HCT116 (cell line): ENCODE measurements at regions not wholly inside any gene's neighbourhood (a gene's known extent, or its start where the extent isn't known, plus 50 kb on each side); places are given as distances from the start of the nearest gene placed in this dataset.

Source experiments
- ATAC-seq: fragments of 200-7000 bp; cut with Tn5 transposase; 2 replicates; pipeline ENCODE4 v1.9.1; 2020; ENCODE audit warnings: mild to moderate bottlenecking, moderate library complexity
- BruUV-seq: library from RNA; stranded (reverse); fragments of 400-500 nt; replicated peaks from 2 replicates; lab custom pipeline; 2021; lab: Mats Ljungman, UMichigan
- CTCF ChIA-PET: fragments of 300-600 bp; sonication (Branson Sonifier 250); formaldehyde crosslinking; loops from one replicate; lab custom pipeline; 2021; ENCODE audit warnings: antibody characterized with exemption; lab: Charles Lee
- POLR2A ChIA-PET: fragments of 300-600, 350-600 bp; sonication (Branson Sonifier 250); formaldehyde crosslinking; loops from one replicate; lab custom pipeline; 2021; ENCODE audit warnings: antibody characterized with exemption; lab: Charles Lee
- RAD21 ChIA-PET, 2 experiments: fragments of 300-600 bp; sonication (Branson Sonifier 250); formaldehyde crosslinking; loops; one replicate each; lab custom pipeline; 2023; ENCODE audit warnings: low total read pairs in 2 of 2; ENCODE audit not compliant: uncharacterized antibody in 2 of 2, unreplicated experiment in 2 of 2, low non-redundant PET in 1 of 2; lab: Charles Lee
- DNase-seq: peaks from one replicate; pipeline ENCODE4 v3.0.0-alpha.2; 2010; ENCODE audit warnings: low read depth, low spot score
- H2AFZ ChIP-seq: fragments of 200-600 bp; shearing (Covaris generic), sonication (generic); 2 replicates; pipeline ENCODE4 v1.6.1; 2017; ENCODE audit warnings: low read depth, mixed run types, mixed read lengths, antibody characterized with exemption, low read length; ENCODE audit not compliant: poor library complexity, severe bottlenecking
- H3K27ac ChIP-seq: 2 replicates; pipeline ENCODE4 v1.5.1; 2012; ENCODE audit warnings: low read depth, low read length
- H3K27me3 ChIP-seq: fragments of 200-600 bp; sonication (generic); 2 replicates; pipeline ENCODE4 v1.6.1; 2016; ENCODE audit warnings: mixed run types, low read length, mixed read lengths; ENCODE audit not compliant: insufficient read depth
- H3K36me3 ChIP-seq, 2 experiments: fragments of 200-500 bp in 1 of 2; fragments of 200-600 bp in 1 of 2; sonication (Bioruptor generic) in 1 of 2; sonication (generic) in 1 of 2; 2 replicates each; pipeline versions ENCODE4 v1.5.1 to v1.6.1; 2014 to 2016; ENCODE audit warnings: low read length in 2 of 2, inconsistent platforms in 1 of 2, mixed read lengths in 1 of 2, mixed run types in 1 of 2; ENCODE audit not compliant: insufficient read depth in 2 of 2, control insufficient read depth in 1 of 2
- H3K4me1 ChIP-seq, 2 experiments: fragments of 200-600 bp in 1 of 2; sonication (generic) in 1 of 2; 2 replicates each; pipeline versions ENCODE4 v1.5.1 to v1.6.1; 2012 to 2017; ENCODE audit warnings: low read length in 2 of 2, inconsistent platforms in 1 of 2, mild to moderate bottlenecking in 1 of 2, mixed read lengths in 1 of 2, mixed run types in 1 of 2, moderate library complexity in 1 of 2; ENCODE audit not compliant: insufficient read depth in 2 of 2, control insufficient read depth in 1 of 2
- H3K4me2 ChIP-seq: fragments of 200-600 bp; sonication (generic); 2 replicates; pipeline ENCODE4 v1.6.1; 2017; ENCODE audit warnings: mixed run types, low read length, mixed read lengths
- H3K4me3 ChIP-seq, 2 experiments: fragments of 200-600 bp in 1 of 2; sonication (generic) in 1 of 2; replicated peaks in 1 of 2; 2 replicates each; pipeline ENCODE4 v1.5.1; 2011 to 2016; ENCODE audit warnings: low read length in 2 of 2, control low read depth in 1 of 2, low read depth in 1 of 2, mild to moderate bottlenecking in 1 of 2, mixed read lengths in 1 of 2, mixed run types in 1 of 2
- H3K79me2 ChIP-seq: fragments of 200-600 bp; sonication (generic); 2 replicates; pipeline ENCODE4 v1.6.1; 2017; ENCODE audit warnings: mild to moderate bottlenecking, mixed run types, low read length, moderate library complexity, mixed read lengths; ENCODE audit not compliant: insufficient read depth
- H3K9ac ChIP-seq: fragments of 200-600 bp; sonication (generic); 2 replicates; pipeline ENCODE4 v1.6.1; 2016; ENCODE audit warnings: low read length, mixed read lengths
- H3K9me2 ChIP-seq: fragments of 200-600 bp; sonication (generic), shearing (Covaris generic); 2 replicates; pipeline ENCODE4 v1.6.1; 2017; ENCODE audit warnings: mixed run types, mild to moderate bottlenecking, moderate library complexity; ENCODE audit not compliant: insufficient read depth
- H3K9me3 ChIP-seq, 2 experiments: fragments of 200-500 bp in 1 of 2; fragments of 200-600 bp in 1 of 2; sonication (Bioruptor generic) in 1 of 2; sonication (generic) in 1 of 2; 2 replicates each; pipeline ENCODE4 v1.6.1; 2014 to 2017; ENCODE audit warnings: low read length in 2 of 2, mixed read lengths in 2 of 2, inconsistent platforms in 1 of 2, low read depth in 1 of 2, mild to moderate bottlenecking in 1 of 2, mixed run types in 1 of 2, moderate library complexity in 1 of 2; ENCODE audit not compliant: control insufficient read depth in 1 of 2, insufficient read depth in 1 of 2
- H4K20me1 ChIP-seq: fragments of 200-600 bp; sonication (generic), shearing (Covaris generic); 2 replicates; pipeline ENCODE4 v1.6.1; 2017; ENCODE audit warnings: mixed run types, mild to moderate bottlenecking, moderate library complexity; ENCODE audit not compliant: insufficient read depth
- ATF3 ChIP-seq: IDR thresholded peaks from 2 replicates; pipeline ENCODE4 v1.6.1; 2012
- CBX3 ChIP-seq: IDR thresholded peaks from 2 replicates; pipeline ENCODE4 v1.6.1; 2012; ENCODE audit warnings: low read depth
- CEBPB ChIP-seq: IDR thresholded peaks from 2 replicates; pipeline ENCODE4 v1.6.1; 2012; ENCODE audit warnings: low read depth
- EGR1 ChIP-seq: IDR thresholded peaks from 2 replicates; pipeline ENCODE4 v1.6.1; 2012; ENCODE audit warnings: low read depth
- ELF1 ChIP-seq: IDR thresholded peaks from 2 replicates; pipeline ENCODE4 v1.6.1; 2012; ENCODE audit warnings: low read depth, borderline replicate concordance
- EZH2 ChIP-seq: fragments of 200-600 bp; sonication (generic); IDR thresholded peaks from 2 replicates; pipeline ENCODE4 v1.6.1; 2017; ENCODE audit warnings: antibody characterized with exemption, mixed run types
- EZH2phosphoT487 ChIP-seq: fragments of 200-600 bp; IDR thresholded peaks from 2 replicates; pipeline ENCODE4 v1.6.1; 2018; ENCODE audit warnings: antibody characterized with exemption, borderline replicate concordance
- FOSL1 ChIP-seq: IDR thresholded peaks from 2 replicates; pipeline ENCODE4 v1.6.1; 2012; ENCODE audit warnings: low read depth
- MAX ChIP-seq: IDR thresholded peaks from 2 replicates; pipeline ENCODE4 v1.6.1; 2012
- POLR2AphosphoS5 ChIP-seq: IDR thresholded peaks from 2 replicates; pipeline ENCODE4 v1.6.1; 2011; ENCODE audit warnings: mild to moderate bottlenecking, low read depth, low read length, moderate library complexity
- RAD21 ChIP-seq: IDR thresholded peaks from 2 replicates; pipeline ENCODE4 v1.6.1; 2012; ENCODE audit warnings: low read depth, mild to moderate bottlenecking
- REST ChIP-seq: IDR thresholded peaks from 2 replicates; pipeline ENCODE4 v1.6.1; 2012; ENCODE audit warnings: low read depth
- SIN3A ChIP-seq: IDR thresholded peaks from 2 replicates; pipeline ENCODE4 v1.6.1; 2012; ENCODE audit warnings: low read depth
- SRF ChIP-seq: IDR thresholded peaks from 2 replicates; pipeline ENCODE4 v1.6.1; 2012; ENCODE audit warnings: low read depth
- TCF7L2 ChIP-seq: IDR thresholded peaks from 2 replicates; pipeline ENCODE4 v1.7.0; 2011; ENCODE audit warnings: borderline replicate concordance, inconsistent platforms; ENCODE audit not compliant: insufficient read depth, insufficient read length; ENCODE audit errors: extremely low read depth
- YY1 ChIP-seq: IDR thresholded peaks from 2 replicates; pipeline ENCODE4 v1.6.1; 2011; ENCODE audit warnings: low read length, low read depth, moderate library complexity, mild to moderate bottlenecking; ENCODE audit not compliant: insufficient replicate concordance; ENCODE audit errors: extremely low read depth
- ZNF274 ChIP-seq: fragments of 200-500 bp; sonication (Bioruptor generic); IDR thresholded peaks from 2 replicates; pipeline ENCODE4 v1.6.1; 2014; ENCODE audit warnings: mild to moderate bottlenecking, low read depth, low read length, inconsistent platforms
- intact Hi-C: fragments of 100-400 bp; cut with micrococcal nuclease; formaldehyde crosslinking; loops from 2 replicates; pipeline ENCODE4 v1.10.0; 2022
- TF ChIP-seq, protein P1 (sequence below): IDR thresholded peaks from 2 replicates; pipeline ENCODE4 v1.6.1; 2011; ENCODE audit warnings: mild to moderate bottlenecking, low read length, moderate library complexity; ENCODE audit not compliant: insufficient replicate concordance; ENCODE audit errors: extremely low read depth
- TF ChIP-seq, protein P2 (sequence below), 3 experiments: fragments of 200-600 bp in 1 of 3; sonication (generic) in 1 of 3; IDR thresholded peaks in 2 of 3; conservative IDR thresholded peaks in 1 of 3; 2 replicates each; pipeline ENCODE4 v1.5.1; 2012 to 2017; ENCODE audit warnings: low read depth in 2 of 3, low read length in 2 of 3, antibody characterized with exemption in 1 of 3, borderline replicate concordance in 1 of 3, control low read depth in 1 of 3, mild to moderate bottlenecking in 1 of 3, mixed read lengths in 1 of 3, mixed run types in 1 of 3, moderate library complexity in 1 of 3; ENCODE audit not compliant: insufficient read depth in 1 of 3

GRCh38 chr1:55535724-55536544 lies 320.8 kb upstream of the USP24 start:
- TF ChIP-seq, protein P1, sequence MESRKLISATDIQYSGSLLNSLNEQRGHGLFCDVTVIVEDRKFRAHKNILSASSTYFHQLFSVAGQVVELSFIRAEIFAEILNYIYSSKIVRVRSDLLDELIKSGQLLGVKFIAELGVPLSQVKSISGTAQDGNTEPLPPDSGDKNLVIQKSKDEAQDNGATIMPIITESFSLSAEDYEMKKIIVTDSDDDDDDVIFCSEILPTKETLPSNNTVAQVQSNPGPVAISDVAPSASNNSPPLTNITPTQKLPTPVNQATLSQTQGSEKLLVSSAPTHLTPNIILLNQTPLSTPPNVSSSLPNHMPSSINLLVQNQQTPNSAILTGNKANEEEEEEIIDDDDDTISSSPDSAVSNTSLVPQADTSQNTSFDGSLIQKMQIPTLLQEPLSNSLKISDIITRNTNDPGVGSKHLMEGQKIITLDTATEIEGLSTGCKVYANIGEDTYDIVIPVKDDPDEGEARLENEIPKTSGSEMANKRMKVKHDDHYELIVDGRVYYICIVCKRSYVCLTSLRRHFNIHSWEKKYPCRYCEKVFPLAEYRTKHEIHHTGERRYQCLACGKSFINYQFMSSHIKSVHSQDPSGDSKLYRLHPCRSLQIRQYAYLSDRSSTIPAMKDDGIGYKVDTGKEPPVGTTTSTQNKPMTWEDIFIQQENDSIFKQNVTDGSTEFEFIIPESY, result no peak
- no peak for TF ChIP-seq EGR1
- TF ChIP-seq POLR2AphosphoS5, result no peak
- TF ChIP-seq, protein P2, sequence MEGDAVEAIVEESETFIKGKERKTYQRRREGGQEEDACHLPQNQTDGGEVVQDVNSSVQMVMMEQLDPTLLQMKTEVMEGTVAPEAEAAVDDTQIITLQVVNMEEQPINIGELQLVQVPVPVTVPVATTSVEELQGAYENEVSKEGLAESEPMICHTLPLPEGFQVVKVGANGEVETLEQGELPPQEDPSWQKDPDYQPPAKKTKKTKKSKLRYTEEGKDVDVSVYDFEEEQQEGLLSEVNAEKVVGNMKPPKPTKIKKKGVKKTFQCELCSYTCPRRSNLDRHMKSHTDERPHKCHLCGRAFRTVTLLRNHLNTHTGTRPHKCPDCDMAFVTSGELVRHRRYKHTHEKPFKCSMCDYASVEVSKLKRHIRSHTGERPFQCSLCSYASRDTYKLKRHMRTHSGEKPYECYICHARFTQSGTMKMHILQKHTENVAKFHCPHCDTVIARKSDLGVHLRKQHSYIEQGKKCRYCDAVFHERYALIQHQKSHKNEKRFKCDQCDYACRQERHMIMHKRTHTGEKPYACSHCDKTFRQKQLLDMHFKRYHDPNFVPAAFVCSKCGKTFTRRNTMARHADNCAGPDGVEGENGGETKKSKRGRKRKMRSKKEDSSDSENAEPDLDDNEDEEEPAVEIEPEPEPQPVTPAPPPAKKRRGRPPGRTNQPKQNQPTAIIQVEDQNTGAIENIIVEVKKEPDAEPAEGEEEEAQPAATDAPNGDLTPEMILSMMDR (IDR thresholded peaks at IDR 0.05 in 2 of 3, conservative IDR thresholded peaks at IDR 0.05 in 1 of 3; ENCODE audit: borderline replicate concordance in 1 of 3, insufficient read depth in 1 of 3, low read depth in 2 of 3, low read length in 2 of 3), result no peak
- no peak for TF ChIP-seq FOSL1
- no peak for TF ChIP-seq TCF7L2
- TF ChIP-seq RAD21, result no peak
- no peak for TF ChIP-seq CBX3
- no peak for TF ChIP-seq ZNF274
- no peak for TF ChIP-seq REST
- TF ChIP-seq ATF3, result no peak
- TF ChIP-seq EZH2phosphoT487, result no peak
- no peak for TF ChIP-seq SRF
- TF ChIP-seq ELF1, result no peak
- no peak for TF ChIP-seq YY1
- TF ChIP-seq SIN3A, result no peak
- TF ChIP-seq CEBPB, result no peak
- TF ChIP-seq EZH2, result no peak
- TF ChIP-seq MAX, result no peak
- Histone ChIP-seq H3K4me1 (no peaks in the 10 kb centered on the region), H3K9ac (no peak overlapping the region), H3K9me3 (no peaks in the 10 kb centered on the region), H4K20me1 (no peaks in the 10 kb centered on the region), H3K27me3 (no peaks in the 10 kb centered on the region), H3K9me2 (no peaks in the 10 kb centered on the region), H3K27ac (no peak overlapping the region), H3K79me2 (no peaks in the 10 kb centered on the region), H3K4me2 (no peak overlapping the region), H3K4me3 (no peak overlapping the region), H3K36me3 (no peaks in the 10 kb centered on the region), H2AFZ (no peak overlapping the region)
- intact Hi-C loops, result no loop called here
- ChIA-PET RAD21 (no interaction called here), POLR2A (no interaction called here), CTCF (no interaction called here)
- DNase-seq, result no peak
- no peak for ATAC-seq
- no TSS peak for BruUV-seq
